HG02588 (cell line): ENCODE measurements at regions not wholly inside any gene's neighbourhood (a gene's known extent, or its start where the extent isn't known, plus 50 kb on each side); places are given as distances from the start of the nearest gene placed in this dataset.

ENCODE experiments used
- ATAC-seq: cut with Tn5 transposase; IDR thresholded peaks from one replicate; pipeline ENCODE4 v1.9.1; 2021; ENCODE audit warnings: mild to moderate bottlenecking, moderate library complexity; ENCODE audit not compliant: unreplicated experiment

DNA sequence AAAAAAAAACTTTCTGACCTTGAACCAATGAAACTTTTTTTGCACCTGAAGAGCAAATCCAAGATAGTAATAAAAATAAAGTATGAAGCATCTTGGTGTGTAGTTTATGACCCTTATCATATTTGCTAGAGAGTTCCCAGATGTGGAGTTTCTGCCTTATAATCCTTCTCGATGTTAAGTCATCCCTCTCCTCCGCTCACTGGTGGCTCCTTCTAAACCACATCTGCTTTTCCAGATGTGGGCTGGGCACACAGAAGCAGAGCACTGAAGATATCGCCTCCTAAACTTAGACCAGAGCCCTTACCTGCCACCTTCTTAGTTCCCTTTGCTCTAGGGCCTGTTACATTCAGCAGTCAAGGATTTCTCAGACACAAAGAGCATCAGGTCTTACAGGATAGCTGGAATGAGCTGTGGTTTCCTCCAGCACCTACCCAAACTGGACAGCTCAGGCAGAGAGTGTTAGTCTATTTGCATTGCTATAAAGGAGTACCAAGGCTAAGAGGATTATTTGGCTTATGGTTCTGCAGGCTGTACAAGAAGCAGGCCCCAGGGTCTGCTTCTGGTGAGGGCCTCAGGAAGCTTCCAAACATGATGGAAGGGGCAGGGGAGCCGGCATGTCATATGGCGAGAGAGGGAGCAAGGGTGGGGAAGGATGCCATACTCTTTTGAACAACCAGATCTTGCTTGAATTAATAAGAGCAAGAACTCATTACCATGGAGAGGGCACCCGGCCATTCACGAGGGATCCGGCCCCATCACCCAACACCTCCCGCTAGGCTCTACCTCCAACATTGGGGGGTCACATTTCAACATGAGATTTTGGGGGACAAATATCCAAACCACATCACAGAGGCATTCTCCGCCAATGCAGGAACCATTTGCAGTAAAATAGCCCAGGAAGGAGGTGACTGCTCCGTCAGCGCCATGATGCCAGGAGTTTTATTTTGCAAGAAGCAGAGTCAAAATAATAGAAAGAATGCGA, 75.6 kb upstream of the HELT start:
- no peak for ATAC-seq

DNA sequence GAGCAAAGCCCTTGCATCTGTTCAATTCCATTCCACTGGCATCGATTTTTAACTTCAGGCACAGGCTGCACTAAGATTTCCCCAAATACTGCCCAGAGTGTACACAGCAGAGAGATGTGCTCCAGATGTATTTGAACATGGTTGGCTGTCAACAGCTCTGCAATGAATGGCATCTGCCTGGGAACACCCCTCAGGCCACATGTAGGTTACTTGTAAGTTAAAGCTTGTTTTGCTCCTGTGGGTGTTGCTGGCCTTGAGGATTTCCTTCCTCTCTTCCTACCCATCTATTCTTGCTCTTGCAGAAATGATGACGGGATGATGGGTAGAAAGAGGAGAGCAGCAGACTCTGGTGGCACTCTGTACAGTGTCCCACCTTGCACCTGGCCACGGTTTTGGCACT, 69.3 kb upstream of the HELT start:
- no peak for ATAC-seq

- ATAC-seq = no peak
Observed at GRCh38 chr4:184950117-184950830, 68.0 kb upstream of the HELT start.

GRCh38 chr4:184950926-184951325, 67.4 kb upstream of the HELT start:
- ATAC-seq = no peak

DNA sequence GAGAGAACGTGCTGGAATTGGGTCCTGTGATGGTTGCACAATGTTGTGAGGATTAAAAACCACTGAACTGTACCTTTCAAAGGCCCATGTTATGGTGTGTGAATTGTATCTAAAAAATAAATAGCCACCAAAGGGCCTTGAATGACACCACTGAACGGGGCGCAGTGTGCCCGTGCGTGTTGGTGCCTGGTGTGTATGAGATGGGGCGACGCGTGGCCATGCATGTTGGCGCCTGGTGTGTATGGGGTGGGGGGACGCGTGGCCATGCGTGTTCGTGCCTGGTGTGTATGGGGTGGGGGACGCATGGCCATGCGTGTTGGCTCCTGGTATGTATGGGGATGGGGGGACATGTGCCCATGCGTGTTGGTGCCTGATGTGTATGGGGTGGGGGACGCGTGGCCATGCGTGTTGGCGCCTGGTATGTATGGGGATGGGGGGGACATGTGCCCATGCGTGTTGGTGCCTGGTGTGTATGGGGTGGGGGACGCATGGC, 66.6 kb upstream of the HELT start:
- no peak for ATAC-seq

GRCh38 chr4:184952522-184952921, 65.8 kb upstream of the HELT start:
- no peak for ATAC-seq

GRCh38 chr4:184953421-184953945, 64.8 kb upstream of the HELT start:
- no peak for ATAC-seq

DNA sequence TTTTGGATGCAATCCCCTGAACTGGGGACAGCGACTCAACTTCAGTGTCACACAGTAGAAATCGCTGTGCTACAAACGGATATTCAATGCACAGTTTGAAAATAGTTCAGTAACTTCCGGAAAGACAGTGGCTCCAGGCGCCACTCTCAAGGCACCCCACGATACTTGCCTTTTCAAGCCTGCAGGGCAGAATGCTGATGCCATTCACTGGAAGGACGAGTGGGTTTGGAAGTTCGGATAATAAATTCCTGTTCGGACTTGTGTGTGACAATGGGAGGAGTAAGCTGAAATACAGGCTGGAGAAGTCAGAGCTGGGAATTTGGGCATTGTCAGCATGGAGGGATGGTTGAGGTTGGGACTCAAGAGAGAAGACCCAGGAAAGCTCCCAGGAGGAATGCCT, 64.3 kb upstream of the HELT start:
- no peak for ATAC-seq

DNA sequence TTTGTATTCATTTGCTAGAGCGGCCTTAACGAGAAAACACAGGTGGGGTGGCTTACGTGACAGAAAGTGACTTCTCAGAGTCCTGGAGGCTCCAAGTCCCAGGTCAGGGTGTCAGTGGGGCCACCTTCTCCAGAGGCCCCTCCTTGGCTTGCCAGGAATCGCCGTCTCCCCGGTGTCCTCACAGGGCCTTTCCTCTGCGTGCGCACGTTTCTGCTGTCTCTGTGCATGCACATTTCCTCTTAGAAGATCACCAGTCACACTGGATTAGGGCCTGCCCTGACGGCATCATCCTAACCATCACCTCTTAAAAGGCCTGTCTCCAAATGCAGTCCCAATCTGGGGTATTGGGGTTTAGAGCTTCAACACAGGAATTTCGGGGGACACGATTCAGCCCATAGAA, 63.8 kb upstream of the HELT start:
- no peak for ATAC-seq

- no peak for ATAC-seq
Observed at GRCh38 chr4:184955116-184955515, 63.2 kb upstream of the HELT start.

GRCh38 chr4:184955636-184956035, 62.7 kb upstream of the HELT start:
- peak; percentile 73 for ATAC-seq

GRCh38 chr4:184957446-184958115, 60.7 kb upstream of the HELT start:
- ATAC-seq = no peak

GRCh38 chr4:184958127-184958922, 60.0 kb upstream of the HELT start:
- no peak for ATAC-seq

DNA sequence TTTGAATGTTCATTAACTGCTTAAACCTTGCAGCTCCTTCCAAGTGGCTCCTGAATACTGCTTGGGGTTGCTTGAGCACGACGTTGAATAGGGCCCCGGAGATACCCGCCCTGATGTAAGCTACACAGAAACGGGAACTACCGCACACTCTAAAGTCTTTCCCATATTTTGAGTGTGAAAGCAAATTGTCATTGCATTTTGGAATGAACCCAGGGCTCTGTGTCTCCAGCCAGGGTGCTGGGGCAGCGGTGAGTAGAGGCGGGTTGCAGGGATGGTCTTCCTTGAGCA, 59.4 kb upstream of the HELT start:
- no peak for ATAC-seq

DNA sequence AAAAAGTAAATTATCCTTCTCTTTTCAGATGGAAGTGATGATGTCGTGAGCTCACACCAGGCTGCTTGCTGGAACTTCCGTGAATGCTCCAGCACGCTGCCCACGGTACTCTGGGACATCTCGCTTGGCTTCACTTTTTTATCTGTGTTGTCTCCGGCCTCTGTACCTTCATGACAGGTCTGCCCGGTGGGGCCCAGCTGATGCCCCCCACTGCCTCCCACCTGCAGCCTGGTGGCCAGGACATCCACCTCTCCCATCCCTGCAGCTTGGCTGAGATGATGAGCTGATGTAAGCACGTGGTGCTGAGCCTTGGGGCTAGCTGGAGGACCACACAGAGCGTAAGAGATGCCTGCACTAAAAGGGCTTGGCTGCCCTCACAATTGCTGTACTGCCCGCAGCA, 59.0 kb upstream of the HELT start:
- ATAC-seq = no peak

GRCh38 chr4:184959786-184960185, 58.5 kb upstream of the HELT start:
- ATAC-seq = no peak

DNA sequence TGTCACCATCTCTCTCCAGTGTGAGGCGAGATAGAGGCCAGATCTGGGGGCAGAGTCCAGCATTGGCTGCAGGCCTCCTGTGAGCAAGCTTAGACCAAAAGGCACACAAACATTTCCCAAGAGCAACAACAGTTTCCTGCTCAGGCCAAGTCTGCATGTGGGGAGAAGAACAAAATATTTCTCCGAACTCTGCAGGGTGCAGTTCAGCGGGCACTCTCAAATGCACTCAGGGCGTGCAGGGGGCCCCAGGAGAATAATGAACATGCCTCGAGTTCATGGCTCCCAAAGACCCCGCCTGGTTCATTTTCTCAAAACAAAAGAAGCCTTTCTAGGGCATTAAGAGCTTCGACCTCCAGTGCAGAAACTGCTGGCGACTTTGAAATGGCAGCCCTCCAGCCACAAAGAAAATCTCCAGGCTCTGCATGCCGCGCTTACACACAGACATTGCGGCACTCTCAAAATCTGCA, 57.8 kb upstream of the HELT start:
- no peak for ATAC-seq

- no peak for ATAC-seq
Observed at GRCh38 chr4:184961660-184962059, 56.6 kb upstream of the HELT start.

DNA sequence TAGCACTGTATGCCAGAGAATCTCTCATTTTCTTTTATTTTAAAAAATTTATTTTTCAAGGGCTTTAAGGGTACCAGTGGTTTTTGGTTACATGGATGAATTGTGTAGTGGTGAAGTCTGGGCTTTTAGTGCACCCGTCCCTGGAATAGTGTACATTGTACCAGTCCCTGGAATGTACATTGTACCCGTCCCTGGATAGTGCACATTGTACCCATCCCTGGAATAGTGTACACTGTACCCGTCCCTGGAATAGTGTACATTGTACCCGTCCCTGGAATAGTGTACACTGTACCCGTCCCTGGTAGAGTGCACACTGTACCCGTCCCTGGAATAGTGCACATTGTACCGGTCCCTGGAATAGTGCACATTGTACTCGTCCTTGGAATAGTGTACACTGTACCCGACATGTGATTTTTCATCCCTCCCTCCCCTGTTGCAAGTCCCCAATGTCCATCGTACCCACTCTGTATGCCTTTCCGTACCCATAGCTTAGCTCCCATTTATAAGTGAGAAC, 56.1 kb upstream of the HELT start:
- ATAC-seq = no peak
